IMR-90 (cell line): ENCODE measurements at regions not wholly inside any gene's neighbourhood (a gene's known extent, or its start where the extent isn't known, plus 50 kb on each side); places are given as distances from the start of the nearest gene placed in this dataset.

Source experiments
- ATAC-seq: fragments of 200-7000 bp; cut with Tn5 transposase; 2 replicates; pipeline ENCODE4 v1.9.1; 2020; ENCODE audit warnings: low read depth, mild to moderate bottlenecking, moderate library complexity
- BruUV-seq: library from RNA; stranded (reverse); fragments of 400-500 nt; replicated peaks from 2 replicates; lab custom pipeline; 2021; lab: Mats Ljungman, UMichigan
- CTCF ChIA-PET: fragments of 300-600 bp; formaldehyde crosslinking; extraction: SDS; loops from one replicate; lab custom pipeline; 2021; ENCODE audit warnings: antibody characterized with exemption; lab: Yijun Ruan, JAX
- POLR2A ChIA-PET: fragments of 300-600 bp; sonication (Branson Sonifier 250); formaldehyde crosslinking; loops from one replicate; lab custom pipeline; 2022; ENCODE audit warnings: antibody characterized with exemption; ENCODE audit not compliant: unreplicated experiment; lab: Charles Lee
- DNase-seq: peaks from one replicate; pipeline ENCODE4 v3.0.0; 2013
- H2AFZ ChIP-seq: replicated peaks from 2 replicates; pipeline ENCODE3; 2013; ENCODE audit warnings: low read length, mild to moderate bottlenecking; ENCODE audit not compliant: poor library complexity
- H2AK5ac ChIP-seq: 2 replicates; pipeline ENCODE4 v1.6.1; 2013; ENCODE audit warnings: low read depth, low read length, inconsistent platforms
- H2AK9ac ChIP-seq: replicated peaks from 2 replicates; pipeline ENCODE3; 2013; ENCODE audit warnings: mild to moderate bottlenecking, low read depth, low read length, moderate library complexity; ENCODE audit not compliant: poor library complexity
- H2BK120ac ChIP-seq: 2 replicates; pipeline ENCODE4 v1.6.1; 2013; ENCODE audit warnings: low read depth, low read length, inconsistent platforms
- H2BK15ac ChIP-seq: 3 replicates; pipeline ENCODE4 v1.6.1; 2013; ENCODE audit warnings: low read depth, low read length, inconsistent platforms
- H2BK20ac ChIP-seq: 2 replicates; pipeline ENCODE4 v1.6.1; 2013; ENCODE audit warnings: low read depth, mild to moderate bottlenecking, inconsistent platforms, low read length, moderate library complexity
- H2BK5ac ChIP-seq: 2 replicates; pipeline ENCODE4 v1.6.1; 2013; ENCODE audit warnings: mild to moderate bottlenecking, low read depth, low read length, inconsistent platforms; ENCODE audit not compliant: poor library complexity, severe bottlenecking
- H3K14ac ChIP-seq: replicated peaks from 2 replicates; pipeline ENCODE4 v1.6.1; 2013; ENCODE audit warnings: low read depth, low read length, inconsistent platforms
- H3K18ac ChIP-seq: 2 replicates; pipeline ENCODE4 v1.6.1; 2013; ENCODE audit warnings: low read depth, low read length, control low read depth
- H3K23ac ChIP-seq: 2 replicates; pipeline ENCODE4 v1.6.1; 2013; ENCODE audit warnings: low read depth, low read length, inconsistent platforms
- H3K27ac ChIP-seq: 2 replicates; pipeline ENCODE4 v1.5.1; 2013; ENCODE audit warnings: mild to moderate bottlenecking, control low read depth, low read length; ENCODE audit not compliant: insufficient read depth
- H3K27me3 ChIP-seq: 2 replicates; pipeline ENCODE4 v1.6.1; 2013; ENCODE audit warnings: low read length; ENCODE audit not compliant: control insufficient read depth, insufficient read depth
- H3K36me3 ChIP-seq: 2 replicates; pipeline ENCODE4 v1.6.1; 2013; ENCODE audit warnings: low read length, mixed read lengths; ENCODE audit not compliant: control insufficient read depth, insufficient read depth
- H3K4ac ChIP-seq: 2 replicates; pipeline ENCODE4 v1.6.1; 2013; ENCODE audit warnings: low read depth, low read length, inconsistent platforms
- H3K4me1 ChIP-seq: 2 replicates; pipeline ENCODE4 v1.6.1; 2013; ENCODE audit warnings: low read length, mixed read lengths; ENCODE audit not compliant: control insufficient read depth, insufficient read depth
- H3K4me2 ChIP-seq: 2 replicates; pipeline ENCODE4 v1.6.1; 2013; ENCODE audit warnings: low read depth, mild to moderate bottlenecking, control low read depth, low read length, moderate library complexity
- H3K4me3 ChIP-seq: 2 replicates; pipeline ENCODE4 v1.5.1; 2013; ENCODE audit warnings: low read depth, mild to moderate bottlenecking, control low read depth, low read length, moderate library complexity; ENCODE audit not compliant: insufficient read depth
- H3K56ac ChIP-seq: 2 replicates; pipeline ENCODE4 v1.6.1; 2013; ENCODE audit warnings: low read length, inconsistent platforms; ENCODE audit not compliant: insufficient read depth; ENCODE audit errors: extremely low read depth
- H3K79me1 ChIP-seq, 2 experiments: 2 replicates each; pipeline ENCODE4 v1.6.1; 2013; ENCODE audit warnings: low read length in 2 of 2, inconsistent platforms in 1 of 2, low read depth in 1 of 2
- H3K9ac ChIP-seq: 2 replicates; pipeline ENCODE4 v1.6.1; 2013; ENCODE audit warnings: low read depth, low read length, control low read depth
- H3K9me1 ChIP-seq: 2 replicates; pipeline ENCODE4 v1.6.1; 2013; ENCODE audit warnings: low read length, inconsistent platforms; ENCODE audit not compliant: insufficient read depth
- H3K9me3 ChIP-seq: 2 replicates; pipeline ENCODE4 v1.6.1; 2013; ENCODE audit warnings: low read length; ENCODE audit not compliant: control insufficient read depth, insufficient read depth
- H4K20me1 ChIP-seq: 2 replicates; pipeline ENCODE4 v1.6.1; 2013; ENCODE audit warnings: low read length, inconsistent platforms; ENCODE audit not compliant: insufficient read depth
- H4K5ac ChIP-seq: 2 replicates; pipeline ENCODE4 v1.6.1; 2013; ENCODE audit warnings: mild to moderate bottlenecking, low read depth, low read length, control low read depth
- H4K8ac ChIP-seq, 2 experiments: 2 replicates each; pipeline ENCODE4 v1.6.1; 2013; ENCODE audit warnings: low read depth in 2 of 2, low read length in 2 of 2, control low read depth in 1 of 2, inconsistent platforms in 1 of 2
- H4K91ac ChIP-seq: 2 replicates; pipeline ENCODE4 v1.6.1; 2013; ENCODE audit warnings: low read depth, low read length, inconsistent platforms; ENCODE audit not compliant: insufficient read depth
- BHLHE40 ChIP-seq: fragments of 150-350 bp; IDR thresholded peaks from 2 replicates; pipeline ENCODE4 v1.6.1; 2016; ENCODE audit warnings: mild to moderate bottlenecking, low read depth, low read length
- CHD1 ChIP-seq: IDR thresholded peaks from 2 replicates; pipeline ENCODE4 v1.6.1; 2012; ENCODE audit warnings: low read depth, low read length, improper control_type of control experiment
- POLR2A ChIP-seq: IDR thresholded peaks from 2 replicates; pipeline ENCODE4 v1.6.1; 2012; ENCODE audit warnings: mild to moderate bottlenecking, low read depth, low read length
- RFX5 ChIP-seq: IDR thresholded peaks from 2 replicates; pipeline ENCODE4 v1.8.0; 2012; ENCODE audit warnings: low read depth, mild to moderate bottlenecking, low read length, moderate library complexity
- SMC3 ChIP-seq: fragments of 150-350 bp; IDR thresholded peaks from 2 replicates; pipeline ENCODE4 v1.6.1; 2016; ENCODE audit warnings: low read depth, mild to moderate bottlenecking, antibody characterized with exemption, low read length, moderate library complexity
- WGBS, 2 experiments: methylation state at CpG; one replicate each; pipeline versions ENCODE4 v1.1.5 to v1.1.7; 2013; ENCODE audit warnings: missing lambda C conversion rate in 2 of 2; ENCODE audit not compliant: insufficient read length in 1 of 2; ENCODE audit errors: extremely low coverage in 2 of 2; 5-methylcytosine and 5-hydroxymethylcytosine counted together
- dilution Hi-C: fragments of 300-500 bp; cut with HindIII; formaldehyde crosslinking; loops from one replicate; pipeline ENCODE4 v1.14.3; 2018; ENCODE audit warnings: low sequenced_read_pairs; ENCODE audit not compliant: unreplicated experiment
- in situ Hi-C: fragments of 300-500 bp; cut with MboI; formaldehyde crosslinking; loops from 3 replicates; pipeline ENCODE4 v1.14.3; 2019; ENCODE audit warnings: low sequenced_read_pairs, inconsistent platforms, mixed read lengths
- intact Hi-C: fragments of 100-400 bp; cut with micrococcal nuclease; formaldehyde crosslinking; loops from 2 replicates; pipeline ENCODE4 v1.10.0; 2022

- TF ChIP-seq SMC3, result no peak
- TF ChIP-seq RFX5, result no peak
- no peak for TF ChIP-seq CHD1
- TF ChIP-seq POLR2A, result no peak
- TF ChIP-seq BHLHE40, result no peak
- ATAC-seq, result no peak
- CTCF ChIA-PET, result no interaction called here
Measured at GRCh38 chrX:144586756-144587155, 660.5 kb upstream of the SPANXN1 start.

More at GRCh38 chrX:144586756-144587155, 660.5 kb upstream of the SPANXN1 start:
- intact Hi-C loops, result no loop called here
- no peak overlapping the region for H3K18ac ChIP-seq
- no peaks in the 10 kb centered on the region for H3K27me3 ChIP-seq
- POLR2A ChIA-PET, result no interaction called here
- H4K20me1 ChIP-seq, result no peaks in the 10 kb centered on the region
- no TSS peak for BruUV-seq
- no peak overlapping the region for H2AFZ ChIP-seq
- H2AK5ac ChIP-seq, result no peak overlapping the region
- H3K4me1 ChIP-seq, result no peaks in the 10 kb centered on the region
- H3K9ac ChIP-seq, result no peak overlapping the region
- no peak overlapping the region for H3K27ac ChIP-seq
- H3K4ac ChIP-seq, result no peak overlapping the region
- H4K5ac ChIP-seq, result no peak overlapping the region
- in situ Hi-C loops, result no loop called here
- no peak overlapping the region for H3K23ac ChIP-seq
- no peak overlapping the region for H4K91ac ChIP-seq
- H3K9me3 ChIP-seq, result peaks cover 9% of the 10 kb centered on the region
- no peak overlapping the region for H3K14ac ChIP-seq
- no peak overlapping the region for H2BK15ac ChIP-seq
- no peak overlapping the region for H2BK120ac ChIP-seq
- dilution Hi-C loops, result no loop called here
- DNase-seq, result no peak
- no peak overlapping the region for H3K56ac ChIP-seq
- H3K4me3 ChIP-seq, result no peak overlapping the region
- no peak overlapping the region for H4K8ac ChIP-seq
- no peaks in the 10 kb centered on the region for H3K9me1 ChIP-seq
- no peaks in the 10 kb centered on the region for H3K36me3 ChIP-seq
- WGBS, 2 experiments, result no CpG with 5 or more reads among the region's 1 CpG
- H2AK9ac ChIP-seq, result no peak overlapping the region
- H3K4me2 ChIP-seq, result no peak overlapping the region
- no peaks in the 10 kb centered on the region for H3K79me1 ChIP-seq
- H2BK20ac ChIP-seq, result no peak overlapping the region
- H2BK5ac ChIP-seq, result no peak overlapping the region
